ENCODE measurements at regions not wholly inside any gene's neighbourhood (a gene's known extent, or its start where the extent isn't known, plus 50 kb on each side); places are given as distances from the start of the nearest gene placed in this dataset.

DNA sequence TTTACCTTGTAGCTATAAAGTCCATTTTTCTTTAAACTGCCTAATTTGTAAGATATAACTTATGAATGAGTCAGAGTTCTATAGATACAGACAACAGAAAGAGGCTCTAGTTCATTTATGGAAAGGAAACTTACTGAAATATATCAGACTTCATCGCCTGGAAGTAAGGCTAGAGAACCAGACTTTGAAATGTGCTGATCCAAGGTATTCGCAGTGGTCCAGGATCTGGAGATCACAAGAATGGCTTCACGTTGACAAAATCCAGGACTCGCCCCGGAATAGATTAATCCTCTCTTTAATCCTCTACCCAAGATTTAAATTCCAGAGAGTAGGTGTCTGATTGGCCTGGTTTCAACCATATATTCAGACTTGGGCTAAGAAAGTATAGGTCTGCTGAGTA lies 69.1 kb upstream of the LOC128125822 start:
- TF ChIP-seq, protein P1, sequence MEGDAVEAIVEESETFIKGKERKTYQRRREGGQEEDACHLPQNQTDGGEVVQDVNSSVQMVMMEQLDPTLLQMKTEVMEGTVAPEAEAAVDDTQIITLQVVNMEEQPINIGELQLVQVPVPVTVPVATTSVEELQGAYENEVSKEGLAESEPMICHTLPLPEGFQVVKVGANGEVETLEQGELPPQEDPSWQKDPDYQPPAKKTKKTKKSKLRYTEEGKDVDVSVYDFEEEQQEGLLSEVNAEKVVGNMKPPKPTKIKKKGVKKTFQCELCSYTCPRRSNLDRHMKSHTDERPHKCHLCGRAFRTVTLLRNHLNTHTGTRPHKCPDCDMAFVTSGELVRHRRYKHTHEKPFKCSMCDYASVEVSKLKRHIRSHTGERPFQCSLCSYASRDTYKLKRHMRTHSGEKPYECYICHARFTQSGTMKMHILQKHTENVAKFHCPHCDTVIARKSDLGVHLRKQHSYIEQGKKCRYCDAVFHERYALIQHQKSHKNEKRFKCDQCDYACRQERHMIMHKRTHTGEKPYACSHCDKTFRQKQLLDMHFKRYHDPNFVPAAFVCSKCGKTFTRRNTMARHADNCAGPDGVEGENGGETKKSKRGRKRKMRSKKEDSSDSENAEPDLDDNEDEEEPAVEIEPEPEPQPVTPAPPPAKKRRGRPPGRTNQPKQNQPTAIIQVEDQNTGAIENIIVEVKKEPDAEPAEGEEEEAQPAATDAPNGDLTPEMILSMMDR (IDR thresholded peaks at IDR 0.05; ENCODE audit: borderline replicate concordance, extremely low read depth, insufficient read depth) = no peak
- Histone ChIP-seq H3K9ac (ENCODE audit: low read length in 3 of 3) (no peak overlapping the region), H3K27ac (ENCODE audit: low read depth in 2 of 2, low read length in 2 of 2) (no peak overlapping the region), H3K36me3 (ENCODE audit: control insufficient read depth in 2 of 3, insufficient read depth in 3 of 3, low read length in 3 of 3) (no peaks in the 10 kb centered on the region), H3K4me3 (ENCODE audit: low read length in 3 of 3) (no peak overlapping the region), H3K9me3 (ENCODE audit: control insufficient read depth in 2 of 3, insufficient read depth in 1 of 3, low read length in 3 of 3) (no peaks in the 10 kb centered on the region), H3K27me3 (ENCODE audit: control insufficient read depth, insufficient read depth, low read length) (no peaks in the 10 kb centered on the region), H3K4me1 (ENCODE audit: control insufficient read depth in 2 of 3, insufficient read depth in 2 of 3, low read depth in 1 of 3, low read length in 3 of 3) (no peaks in the 10 kb centered on the region)
- no peak for DNase-seq
- intact Hi-C loops (cut with DNase I) = no loop called here
- no peak for FAIRE-seq

GRCh38 chr6:63504777-63505384 lies 67.4 kb upstream of the LOC128125822 start:
- Histone ChIP-seq H3K4me3 (ENCODE audit: low read length in 3 of 3) (no peak overlapping the region), H3K9ac (ENCODE audit: low read length in 3 of 3) (no peak overlapping the region), H3K27me3 (ENCODE audit: control insufficient read depth, insufficient read depth, low read length) (no peaks in the 10 kb centered on the region), H3K9me3 (ENCODE audit: control insufficient read depth in 2 of 3, insufficient read depth in 1 of 3, low read length in 3 of 3) (no peaks in the 10 kb centered on the region), H3K4me1 (ENCODE audit: control insufficient read depth in 2 of 3, insufficient read depth in 2 of 3, low read depth in 1 of 3, low read length in 3 of 3) (no peaks in the 10 kb centered on the region), H3K27ac (ENCODE audit: low read depth in 2 of 2, low read length in 2 of 2) (no peak overlapping the region), H3K36me3 (ENCODE audit: control insufficient read depth in 2 of 3, insufficient read depth in 3 of 3, low read length in 3 of 3) (no peaks in the 10 kb centered on the region)
- DNase-seq (no peak), FAIRE-seq (no peak)
- TF ChIP-seq, protein P1 (IDR thresholded peaks at IDR 0.05; ENCODE audit: borderline replicate concordance, extremely low read depth, insufficient read depth) = no peak
- intact Hi-C loops (cut with DNase I) = no loop called here

DNA sequence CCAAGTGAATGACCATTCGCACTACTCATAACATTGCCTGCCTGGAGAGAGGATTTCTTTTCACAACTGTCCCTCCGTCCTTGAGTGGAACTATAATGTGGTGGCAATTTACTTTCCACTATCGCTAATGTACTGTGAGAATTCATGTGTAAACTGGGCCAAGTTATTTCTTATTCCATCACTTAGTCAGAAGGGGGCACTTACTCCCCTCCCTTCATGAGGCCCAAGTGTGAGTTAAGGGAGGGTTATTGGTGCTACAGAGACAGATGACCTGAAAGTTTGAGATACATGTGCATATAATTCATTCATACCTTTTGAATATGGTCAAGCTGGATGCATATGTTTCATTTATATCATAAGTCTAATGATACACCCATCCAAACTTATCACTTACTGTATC lies 65.2 kb upstream of the LOC128125822 start:
- FAIRE-seq (no peak), DNase-seq (no peak)
- TF ChIP-seq, protein P1 (IDR thresholded peaks at IDR 0.05; ENCODE audit: borderline replicate concordance, extremely low read depth, insufficient read depth) = no peak
- H3K36me3 ChIP-seq (ENCODE audit: control insufficient read depth in 2 of 3, insufficient read depth in 3 of 3, low read length in 3 of 3) = no peaks in the 10 kb centered on the region
- H3K9ac ChIP-seq (ENCODE audit: low read length in 3 of 3) = no peak overlapping the region
- no peaks in the 10 kb centered on the region for H3K9me3 ChIP-seq (ENCODE audit: control insufficient read depth in 2 of 3, insufficient read depth in 1 of 3, low read length in 3 of 3)
- no peaks in the 10 kb centered on the region for H3K27me3 ChIP-seq (ENCODE audit: control insufficient read depth, insufficient read depth, low read length)
- H3K4me3 ChIP-seq (ENCODE audit: low read length in 3 of 3) = no peak overlapping the region
- intact Hi-C loops (cut with DNase I) = no loop called here
- H3K4me1 ChIP-seq (ENCODE audit: control insufficient read depth in 2 of 3, insufficient read depth in 2 of 3, low read depth in 1 of 3, low read length in 3 of 3) = no peaks in the 10 kb centered on the region
- H3K27ac ChIP-seq (ENCODE audit: low read depth in 2 of 2, low read length in 2 of 2) = no peak overlapping the region

All from kidney (tissue), 13 donors.